H9 (cell line): ENCODE measurements at regions not wholly inside any gene's neighbourhood (a gene's known extent, or its start where the extent isn't known, plus 50 kb on each side); places are given as distances from the start of the nearest gene placed in this dataset.

Experiments used
- DNase-seq: peaks from one replicate; pipeline ENCODE4 v3.0.0-alpha.2; 2017
- H2AFZ ChIP-seq: one replicate; pipeline ENCODE4 v1.6.1; 2013; ENCODE audit warnings: mild to moderate bottlenecking, low read length, control low read depth, moderate library complexity
- H2AK5ac ChIP-seq: 2 replicates; pipeline ENCODE4 v1.6.1; 2013; ENCODE audit warnings: low read length, control low read depth, mixed read lengths; ENCODE audit not compliant: insufficient read length
- H2BK120ac ChIP-seq: one replicate; pipeline ENCODE4 v1.6.1; 2013; ENCODE audit warnings: low read depth, mild to moderate bottlenecking, low read length, control low read depth, inconsistent platforms; ENCODE audit not compliant: poor library complexity, severe bottlenecking
- H2BK12ac ChIP-seq: 2 replicates; pipeline ENCODE4 v1.6.1; 2013; ENCODE audit warnings: low read length, control low read depth, mixed read lengths, low read depth; ENCODE audit not compliant: insufficient read length
- H2BK15ac ChIP-seq: 2 replicates; pipeline ENCODE4 v1.6.1; 2013; ENCODE audit warnings: low read depth, low read length, control low read depth
- H2BK20ac ChIP-seq: one replicate; pipeline ENCODE4 v1.6.1; 2013; ENCODE audit warnings: low read depth, mild to moderate bottlenecking, low read length, control low read depth, inconsistent platforms; ENCODE audit not compliant: poor library complexity, severe bottlenecking
- H2BK5ac ChIP-seq: 2 replicates; pipeline ENCODE4 v1.6.1; 2013; ENCODE audit warnings: low read length, control low read depth, mixed read lengths; ENCODE audit not compliant: insufficient read length
- H3K14ac ChIP-seq: 2 replicates; pipeline ENCODE4 v1.6.1; 2013; ENCODE audit warnings: low read length, control low read depth; ENCODE audit not compliant: insufficient read depth
- H3K18ac ChIP-seq: 2 replicates; pipeline ENCODE4 v1.6.1; 2013; ENCODE audit warnings: low read depth, mild to moderate bottlenecking, mixed read lengths, low read length, control low read depth; ENCODE audit not compliant: insufficient read length
- H3K23ac ChIP-seq: 2 replicates; pipeline ENCODE4 v1.6.1; 2013; ENCODE audit warnings: low read length, control low read depth, mixed read lengths, low read depth; ENCODE audit not compliant: insufficient read length
- H3K23me2 ChIP-seq: 2 replicates; pipeline ENCODE4 v1.6.1; 2013; ENCODE audit warnings: low read depth, mild to moderate bottlenecking, mixed read lengths, low read length, control low read depth; ENCODE audit not compliant: insufficient read length, poor library complexity, severe bottlenecking
- H3K27ac ChIP-seq: 2 replicates; pipeline ENCODE4 v1.5.1; 2013; ENCODE audit warnings: low read length, control low read depth, mixed read lengths, low read depth; ENCODE audit not compliant: insufficient read length
- H3K27me3 ChIP-seq: 2 replicates; pipeline ENCODE4 v1.6.1; 2013; ENCODE audit warnings: low read length, control low read depth, inconsistent platforms; ENCODE audit not compliant: insufficient read depth
- H3K4ac ChIP-seq: 2 replicates; pipeline ENCODE4 v1.6.1; 2013; ENCODE audit warnings: low read depth, mild to moderate bottlenecking, control low read depth, inconsistent platforms, low read length, moderate library complexity
- H3K4me1 ChIP-seq: 2 replicates; pipeline ENCODE4 v1.6.1; 2013; ENCODE audit warnings: low read length, control low read depth, inconsistent platforms; ENCODE audit not compliant: insufficient read depth
- H3K4me2 ChIP-seq: 2 replicates; pipeline ENCODE4 v1.6.1; 2013; ENCODE audit warnings: low read length, control low read depth, mixed read lengths; ENCODE audit not compliant: insufficient read length, insufficient read depth
- H3K56ac ChIP-seq: 2 replicates; pipeline ENCODE4 v1.6.1; 2013; ENCODE audit warnings: low read depth, mild to moderate bottlenecking, mixed read lengths, low read length, control low read depth; ENCODE audit not compliant: insufficient read length
- H3K79me1 ChIP-seq: 2 replicates; pipeline ENCODE4 v1.6.1; 2013; ENCODE audit warnings: low read depth, mild to moderate bottlenecking, moderate library complexity, low read length, control low read depth, inconsistent platforms; ENCODE audit not compliant: insufficient read depth, poor library complexity, severe bottlenecking
- H3K79me2 ChIP-seq: 2 replicates; pipeline ENCODE4 v1.6.1; 2013; ENCODE audit warnings: low read length, control low read depth, inconsistent platforms; ENCODE audit not compliant: insufficient read depth
- H3K9ac ChIP-seq: 2 replicates; pipeline ENCODE4 v1.6.1; 2013; ENCODE audit warnings: low read length, control low read depth, mixed read lengths; ENCODE audit not compliant: insufficient read length; ENCODE audit errors: extremely low read depth
- H3K9me3 ChIP-seq: one replicate; pipeline ENCODE4 v1.6.1; 2013; ENCODE audit warnings: low read depth, low read length, inconsistent platforms; ENCODE audit not compliant: control insufficient read depth
- H3T11ph ChIP-seq: one replicate; pipeline ENCODE4 v1.6.1; 2013; ENCODE audit warnings: mild to moderate bottlenecking, low read length, control low read depth, inconsistent platforms
- H4K20me1 ChIP-seq: one replicate; pipeline ENCODE4 v1.6.1; 2013; ENCODE audit not compliant: control insufficient read depth, insufficient read length, insufficient read depth
- H4K5ac ChIP-seq: 2 replicates; pipeline ENCODE4 v1.6.1; 2013; ENCODE audit warnings: low read depth, mild to moderate bottlenecking, mixed read lengths, low read length, control low read depth; ENCODE audit not compliant: insufficient read length
- H4K8ac ChIP-seq: replicated peaks from 2 replicates; pipeline ENCODE4 v1.6.1; 2013; ENCODE audit warnings: low read length, control low read depth, mixed read lengths, low read depth; ENCODE audit not compliant: insufficient read length
- H4K91ac ChIP-seq: 2 replicates; pipeline ENCODE4 v1.6.1; 2013; ENCODE audit warnings: low read depth, mild to moderate bottlenecking, moderate library complexity, mixed read lengths, low read length, control low read depth; ENCODE audit not compliant: insufficient read length
- H3K27ac Mint-ChIP-seq, 3 experiments: 2 replicates in 2 of 3; 3 replicates in 1 of 3; pipeline ENCODE4 v1.8.0; 2020 to 2021; ENCODE audit warnings: mixed read lengths in 3 of 3, mild to moderate bottlenecking in 1 of 3, moderate library complexity in 1 of 3
- H3K27me3 Mint-ChIP-seq: 2 replicates; pipeline ENCODE4 v1.8.0; 2021; ENCODE audit warnings: low read depth, mild to moderate bottlenecking, moderate library complexity, mixed read lengths
- H3K36me3 Mint-ChIP-seq, 3 experiments: 2 replicates in 2 of 3; 3 replicates in 1 of 3; pipeline ENCODE4 v1.8.0; 2020 to 2021; ENCODE audit warnings: low read depth in 3 of 3, mixed read lengths in 3 of 3; ENCODE audit not compliant: insufficient read depth in 1 of 3
- H3K4me1 Mint-ChIP-seq, 2 experiments: 2 replicates each; pipeline ENCODE4 v1.8.0; 2020; ENCODE audit warnings: mixed read lengths in 2 of 2
- H3K4me3 Mint-ChIP-seq, 2 experiments: 2 replicates in 1 of 2; 3 replicates in 1 of 2; pipeline ENCODE4 v1.8.0; 2020 to 2021; ENCODE audit warnings: mild to moderate bottlenecking in 2 of 2, mixed read lengths in 2 of 2, moderate library complexity in 1 of 2
- H3K9me3 Mint-ChIP-seq, 2 experiments: 2 replicates in 1 of 2; 3 replicates in 1 of 2; pipeline ENCODE4 v1.8.0; 2020; ENCODE audit warnings: mild to moderate bottlenecking in 2 of 2, mixed read lengths in 2 of 2, moderate library complexity in 1 of 2
- WGBS: extraction: QIAGEN DNeasy Blood & Tissue Kit; methylation state at CpG from one replicate; pipeline ENCODE4 v1.1.7; 2013; ENCODE audit warnings: missing lambda C conversion rate, low lambda C conversion rate, mixed read lengths; ENCODE audit not compliant: insufficient read length; ENCODE audit errors: extremely low coverage; 5-methylcytosine and 5-hydroxymethylcytosine counted together
- TF ChIP-seq, protein P1 (sequence below): fragments of 200-600 bp; sonication (generic); conservative IDR thresholded peaks from 3 replicates; pipeline ENCODE4 v1.8.0; 2021; ENCODE audit warnings: antibody characterized with exemption, mild to moderate bottlenecking

DNA sequence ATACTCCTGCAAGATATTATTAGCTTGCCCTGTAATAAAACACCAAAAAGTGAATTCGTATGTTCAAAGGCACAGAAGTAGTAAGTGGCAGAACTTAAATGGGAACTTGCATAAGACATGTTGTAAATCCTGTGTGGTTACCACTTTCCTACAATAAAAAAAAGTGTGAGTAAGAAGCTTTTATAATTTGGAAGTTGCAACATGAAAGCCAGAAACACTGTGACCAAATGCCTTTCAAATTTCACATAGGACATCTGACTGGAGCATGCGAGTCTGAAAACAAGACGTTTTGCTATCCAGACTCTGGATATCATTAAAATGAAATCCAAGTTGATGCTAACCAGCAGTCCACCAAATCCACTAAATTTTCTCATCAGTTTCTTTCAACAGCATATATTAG is 886.2 kb upstream of the NRXN1 start:
- no peaks in the 10 kb centered on the region for H3K79me1 ChIP-seq
- Mint-ChIP-seq H3K4me3 (no peak overlapping the region), H3K27ac (no peak overlapping the region), H3K27me3 (no peaks in the 10 kb centered on the region; the same call in 1 of the 2 replicates), H3K36me3 (peaks cover 0 to 9% (median 2%) of the 10 kb centered on the region in 3 experiments; a peak in 5 of 7 replicates), H3K9me3 (peaks cover 22 to 29% of the 10 kb centered on the region in 2 experiments), H3K4me1 (no peaks in the 10 kb centered on the region)
- no CpG with 5 or more reads among the region's 3 CpGs for WGBS
- no peak overlapping the region for H3T11ph ChIP-seq
- H3K23ac ChIP-seq, result no peak overlapping the region
- no peak overlapping the region for H2AFZ ChIP-seq
- no peak overlapping the region for H2BK12ac ChIP-seq
- H3K56ac ChIP-seq, result no peak overlapping the region
- no peak for DNase-seq
- H2BK20ac ChIP-seq, result no peak overlapping the region
- H3K9ac ChIP-seq, result no peak overlapping the region
- H2BK15ac ChIP-seq, result no peak overlapping the region
- H2BK120ac ChIP-seq, result no peak overlapping the region
- H3K4ac ChIP-seq, result no peak overlapping the region
- no peaks in the 10 kb centered on the region for H3K9me3 ChIP-seq
- no peaks in the 10 kb centered on the region for H3K79me2 ChIP-seq
- no peak overlapping the region for H3K14ac ChIP-seq
- no peak overlapping the region for H4K91ac ChIP-seq
- H3K4me1 ChIP-seq, result no peaks in the 10 kb centered on the region
- no peak overlapping the region for H4K5ac ChIP-seq
- H4K20me1 ChIP-seq, result no peaks in the 10 kb centered on the region
- no peak overlapping the region for H3K4me2 ChIP-seq
- no peak overlapping the region for H3K18ac ChIP-seq
- no peaks in the 10 kb centered on the region for H3K27me3 ChIP-seq
- TF ChIP-seq, protein P1, sequence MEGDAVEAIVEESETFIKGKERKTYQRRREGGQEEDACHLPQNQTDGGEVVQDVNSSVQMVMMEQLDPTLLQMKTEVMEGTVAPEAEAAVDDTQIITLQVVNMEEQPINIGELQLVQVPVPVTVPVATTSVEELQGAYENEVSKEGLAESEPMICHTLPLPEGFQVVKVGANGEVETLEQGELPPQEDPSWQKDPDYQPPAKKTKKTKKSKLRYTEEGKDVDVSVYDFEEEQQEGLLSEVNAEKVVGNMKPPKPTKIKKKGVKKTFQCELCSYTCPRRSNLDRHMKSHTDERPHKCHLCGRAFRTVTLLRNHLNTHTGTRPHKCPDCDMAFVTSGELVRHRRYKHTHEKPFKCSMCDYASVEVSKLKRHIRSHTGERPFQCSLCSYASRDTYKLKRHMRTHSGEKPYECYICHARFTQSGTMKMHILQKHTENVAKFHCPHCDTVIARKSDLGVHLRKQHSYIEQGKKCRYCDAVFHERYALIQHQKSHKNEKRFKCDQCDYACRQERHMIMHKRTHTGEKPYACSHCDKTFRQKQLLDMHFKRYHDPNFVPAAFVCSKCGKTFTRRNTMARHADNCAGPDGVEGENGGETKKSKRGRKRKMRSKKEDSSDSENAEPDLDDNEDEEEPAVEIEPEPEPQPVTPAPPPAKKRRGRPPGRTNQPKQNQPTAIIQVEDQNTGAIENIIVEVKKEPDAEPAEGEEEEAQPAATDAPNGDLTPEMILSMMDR, result no peak
- H2BK5ac ChIP-seq, result no peak overlapping the region
- H3K27ac ChIP-seq, result no peak overlapping the region
- H2AK5ac ChIP-seq, result no peak overlapping the region
- H3K23me2 ChIP-seq, result no peaks in the 10 kb centered on the region
- no peak overlapping the region for H4K8ac ChIP-seq
